ENCODE measurements at regions not wholly inside any gene's neighbourhood (a gene's known extent, or its start where the extent isn't known, plus 50 kb on each side); places are given as distances from the start of the nearest gene placed in this dataset.

DNA sequence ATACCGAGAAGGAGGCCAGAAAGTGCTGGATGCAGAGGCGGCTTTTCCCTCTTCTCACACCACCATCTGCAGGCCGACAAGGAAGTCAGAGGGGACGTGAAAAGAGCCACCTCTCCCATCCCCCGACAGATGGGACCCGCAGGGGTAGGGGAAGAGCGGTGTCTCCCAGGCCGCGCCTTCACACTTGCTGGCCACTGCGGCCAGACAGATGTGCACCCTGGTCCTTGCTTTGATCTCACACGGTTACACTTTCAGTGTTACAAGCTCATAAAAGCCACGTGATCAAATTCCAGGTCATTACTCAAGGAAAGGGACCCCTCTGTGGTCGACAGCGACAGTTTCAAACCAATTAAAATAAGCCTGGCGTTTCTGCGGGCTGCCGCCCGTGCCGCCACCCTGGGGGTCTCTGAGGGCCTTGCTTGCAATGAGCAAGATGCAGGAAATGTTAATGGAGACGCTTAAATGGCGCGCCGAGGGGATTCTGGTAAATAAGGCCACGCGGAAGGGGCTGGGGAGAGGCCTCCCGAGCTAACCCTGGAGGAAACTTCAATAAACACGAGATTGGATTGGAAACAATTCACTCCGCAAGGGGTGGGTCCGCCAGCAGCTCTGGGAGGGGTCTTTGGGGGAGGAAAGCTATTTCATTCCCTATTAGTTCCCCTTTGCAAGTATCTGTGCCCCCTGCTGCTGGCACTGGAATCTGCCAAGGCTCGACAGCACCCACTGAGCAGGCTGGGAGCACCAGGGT, 240.9 kb downstream of the ENGASE start:
- Histone ChIP-seq H3K79me2 (ENCODE audit: control insufficient read depth, insufficient read depth, low read length) (no peaks in the 10 kb centered on the region), H3K9me3 (replicated peaks; ENCODE audit: control insufficient read depth, insufficient read depth, low read length) (no peaks in the 10 kb centered on the region), H3K9ac (replicated peaks; ENCODE audit: extremely low read depth, insufficient read depth, low read length) (no peak overlapping the region), H3K4me2 (ENCODE audit: insufficient read depth, low read length) (no peak overlapping the region), H3K27ac (ENCODE audit: insufficient read depth, low read depth, low read length) (no peak overlapping the region), H3K9me1 (replicated peaks; ENCODE audit: control insufficient read depth, extremely low read depth, insufficient read depth, low read length) (no peaks in the 10 kb centered on the region), H3K4me3 (replicated peaks in 1 of 3; ENCODE audit: insufficient read depth in 1 of 3, low read depth in 1 of 3, low read length in 3 of 3) (no peak overlapping the region), H4K20me1 (replicated peaks; ENCODE audit: control insufficient read depth, extremely low read depth, insufficient read depth, low read length) (no peaks in the 10 kb centered on the region), H2AFZ (ENCODE audit: low read depth, low read length) (no peak overlapping the region), H3K36me3 (ENCODE audit: control insufficient read depth in 2 of 2, extremely low read depth in 1 of 2, insufficient read depth in 2 of 2, low read length in 2 of 2) (no peaks in the 10 kb centered on the region), H3K4me1 (ENCODE audit: control insufficient read depth, extremely low read depth, insufficient read depth, low read length) (no peaks in the 10 kb centered on the region), H3K27me3 (ENCODE audit: control insufficient read depth in 2 of 2, insufficient read depth in 2 of 2, low read length in 2 of 2) (peaks cover 0 to 8% of the 10 kb centered on the region in 2 experiments)
- no peak for FAIRE-seq
- no TSS peak for BruUV-seq (replicated peaks)
- intact Hi-C loops (cut with micrococcal nuclease) (no loop called here), dilution Hi-C loops (cut with MboI; ENCODE audit: extremely low pct_ligation_motif_present, low sequenced_read_pairs) (no loop called here)
- no peak for DNase-seq (ENCODE audit: low read depth, low spot score)
- no peak for TF ChIP-seq POLR2AphosphoS5 (IDR thresholded peaks at IDR 0.05; ENCODE audit: insufficient read depth, low read depth, low read length)
- no peak for TF ChIP-seq JUN (IDR thresholded peaks at IDR 0.05; ENCODE audit: borderline replicate concordance, insufficient read depth, insufficient read length, low read depth)
- no peak for TF ChIP-seq POLR2A (IDR thresholded peaks at IDR 0.05; ENCODE audit: low read depth, low read length)
- ChIA-PET POLR2A (no interaction called here), CTCF (interaction anchor here (1.6 kb wide), 1 partner anchor 8 kb away, joined by 3 read pairs; no protein-coding TSS in a partner anchor)

DNA sequence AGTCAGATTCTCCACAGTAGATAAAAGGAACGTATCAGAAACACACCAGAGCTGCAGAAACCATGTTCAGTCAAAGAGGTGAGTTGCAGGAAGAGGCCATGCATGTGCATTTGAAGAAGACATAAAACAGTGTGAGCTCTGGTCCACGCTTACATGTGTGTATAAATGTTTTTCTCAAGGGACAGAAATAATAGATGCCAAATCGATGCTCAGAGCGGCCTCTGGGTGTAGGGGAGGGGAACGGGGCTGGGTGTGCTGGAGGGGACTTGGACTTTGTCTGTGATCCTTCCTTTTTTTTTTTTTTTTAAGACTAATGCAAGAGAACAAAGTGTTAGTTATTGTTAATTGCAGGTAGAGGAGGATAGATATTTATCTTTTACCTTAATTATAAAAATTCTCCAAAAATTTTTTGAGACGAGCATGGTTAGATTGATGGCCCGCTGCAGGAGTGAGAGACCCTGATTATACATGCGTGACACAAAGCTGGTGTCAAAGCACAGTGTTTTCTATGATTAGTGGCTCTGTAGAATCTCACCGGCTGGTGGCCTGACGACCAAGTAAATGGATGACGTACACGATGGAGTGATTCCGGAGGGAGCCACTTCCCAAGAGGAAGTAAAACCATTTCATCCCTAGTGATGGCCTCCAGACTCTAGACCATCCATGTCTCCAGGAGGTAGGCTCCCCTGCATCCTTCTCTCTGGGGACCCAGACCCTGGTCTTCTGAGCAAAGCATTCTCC, 240.2 kb downstream of the ENGASE start:
- dilution Hi-C loops (cut with MboI; ENCODE audit: extremely low pct_ligation_motif_present, low sequenced_read_pairs): no loop called here
- no peak for DNase-seq (ENCODE audit: low read depth, low spot score)
- Histone ChIP-seq H3K9me1 (replicated peaks; ENCODE audit: control insufficient read depth, extremely low read depth, insufficient read depth, low read length) (no peaks in the 10 kb centered on the region), H3K36me3 (ENCODE audit: control insufficient read depth in 2 of 2, extremely low read depth in 1 of 2, insufficient read depth in 2 of 2, low read length in 2 of 2) (no peaks in the 10 kb centered on the region), H3K79me2 (ENCODE audit: control insufficient read depth, insufficient read depth, low read length) (no peaks in the 10 kb centered on the region), H3K9ac (replicated peaks; ENCODE audit: extremely low read depth, insufficient read depth, low read length) (no peak overlapping the region), H2AFZ (ENCODE audit: low read depth, low read length) (no peak overlapping the region), H3K4me1 (ENCODE audit: control insufficient read depth, extremely low read depth, insufficient read depth, low read length) (no peaks in the 10 kb centered on the region), H3K9me3 (replicated peaks; ENCODE audit: control insufficient read depth, insufficient read depth, low read length) (no peaks in the 10 kb centered on the region), H3K4me3 (replicated peaks in 1 of 3; ENCODE audit: insufficient read depth in 1 of 3, low read depth in 1 of 3, low read length in 3 of 3) (no peak overlapping the region), H3K4me2 (ENCODE audit: insufficient read depth, low read length) (no peak overlapping the region), H4K20me1 (replicated peaks; ENCODE audit: control insufficient read depth, extremely low read depth, insufficient read depth, low read length) (no peaks in the 10 kb centered on the region), H3K27ac (ENCODE audit: insufficient read depth, low read depth, low read length) (no peak overlapping the region), H3K27me3 (ENCODE audit: control insufficient read depth in 2 of 2, insufficient read depth in 2 of 2, low read length in 2 of 2) (peaks cover 0 to 8% of the 10 kb centered on the region in 2 experiments)
- FAIRE-seq: no peak
- CTCF ChIA-PET: interaction anchor here (1.6 kb wide), 1 partner anchor 9 kb away, joined by 3 read pairs; no protein-coding TSS in a partner anchor
- TF ChIP-seq, protein P1, sequence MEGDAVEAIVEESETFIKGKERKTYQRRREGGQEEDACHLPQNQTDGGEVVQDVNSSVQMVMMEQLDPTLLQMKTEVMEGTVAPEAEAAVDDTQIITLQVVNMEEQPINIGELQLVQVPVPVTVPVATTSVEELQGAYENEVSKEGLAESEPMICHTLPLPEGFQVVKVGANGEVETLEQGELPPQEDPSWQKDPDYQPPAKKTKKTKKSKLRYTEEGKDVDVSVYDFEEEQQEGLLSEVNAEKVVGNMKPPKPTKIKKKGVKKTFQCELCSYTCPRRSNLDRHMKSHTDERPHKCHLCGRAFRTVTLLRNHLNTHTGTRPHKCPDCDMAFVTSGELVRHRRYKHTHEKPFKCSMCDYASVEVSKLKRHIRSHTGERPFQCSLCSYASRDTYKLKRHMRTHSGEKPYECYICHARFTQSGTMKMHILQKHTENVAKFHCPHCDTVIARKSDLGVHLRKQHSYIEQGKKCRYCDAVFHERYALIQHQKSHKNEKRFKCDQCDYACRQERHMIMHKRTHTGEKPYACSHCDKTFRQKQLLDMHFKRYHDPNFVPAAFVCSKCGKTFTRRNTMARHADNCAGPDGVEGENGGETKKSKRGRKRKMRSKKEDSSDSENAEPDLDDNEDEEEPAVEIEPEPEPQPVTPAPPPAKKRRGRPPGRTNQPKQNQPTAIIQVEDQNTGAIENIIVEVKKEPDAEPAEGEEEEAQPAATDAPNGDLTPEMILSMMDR (IDR thresholded peaks at IDR 0.05; ENCODE audit: extremely low read depth in 1 of 2, insufficient read depth in 1 of 2, low read depth in 1 of 2, low read length in 2 of 2): no peak
- TF ChIP-seq, protein P2, sequence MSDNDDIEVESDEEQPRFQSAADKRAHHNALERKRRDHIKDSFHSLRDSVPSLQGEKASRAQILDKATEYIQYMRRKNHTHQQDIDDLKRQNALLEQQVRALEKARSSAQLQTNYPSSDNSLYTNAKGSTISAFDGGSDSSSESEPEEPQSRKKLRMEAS (IDR thresholded peaks at IDR 0.05; ENCODE audit: insufficient read depth, insufficient read length): no peak
- no peak for TF ChIP-seq POLR2AphosphoS5 (IDR thresholded peaks at IDR 0.05; ENCODE audit: insufficient read depth, low read depth, low read length)
- no peak for TF ChIP-seq JUN (IDR thresholded peaks at IDR 0.05; ENCODE audit: borderline replicate concordance, insufficient read depth, insufficient read length, low read depth)
- TF ChIP-seq FOS (IDR thresholded peaks at IDR 0.05; ENCODE audit: borderline replicate concordance, insufficient read depth, low read length): no peak
- TF ChIP-seq EZH2 (IDR thresholded peaks at IDR 0.05; ENCODE audit: borderline replicate concordance, low read depth, low read length, severe bottlenecking): no peak
- TF ChIP-seq GATA2 (IDR thresholded peaks at IDR 0.05; ENCODE audit: insufficient read depth, insufficient read length, low read depth, low read length): no peak
- TF ChIP-seq POLR2A (IDR thresholded peaks at IDR 0.05; ENCODE audit: low read depth, low read length): no peak
- TF ChIP-seq MYC (IDR thresholded peaks at IDR 0.05; ENCODE audit: low read depth, low read length): no peak
- POLR2A ChIA-PET: no interaction called here
- BruUV-seq (replicated peaks): no TSS peak
- intact Hi-C loops (cut with micrococcal nuclease): no loop called here
